ENCODE measurements at regions not wholly inside any gene's neighbourhood (a gene's known extent, or its start where the extent isn't known, plus 50 kb on each side); places are given as distances from the start of the nearest gene placed in this dataset.
"Not testable (repeated sequence)": the region's sequence is repeated elsewhere in the genome, so short reads cannot be mapped to it uniquely, and the experiment has no call there.

- not testable (repeated sequence) for H3K27ac ChIP-seq (ENCODE audit: insufficient read depth, low read length, poor library complexity, severe bottlenecking); H3K4me1 ChIP-seq (ENCODE audit: control insufficient read depth, insufficient read depth, low read length, poor library complexity, severe bottlenecking); H3K4me3 ChIP-seq (ENCODE audit: insufficient read depth, low read depth, low read length, poor library complexity, severe bottlenecking); H3K27me3 ChIP-seq (replicated peaks; ENCODE audit: control insufficient read depth, insufficient read depth, low read length, poor library complexity, severe bottlenecking); H3K36me3 ChIP-seq (ENCODE audit: control insufficient read depth, insufficient read depth, low read length); H3K9me3 ChIP-seq (ENCODE audit: control insufficient read depth, low read length); DNase-seq
Measured at GRCh38 chr12:76292891-76293290, 55.3 kb downstream of the BBS10 start.

DNA sequence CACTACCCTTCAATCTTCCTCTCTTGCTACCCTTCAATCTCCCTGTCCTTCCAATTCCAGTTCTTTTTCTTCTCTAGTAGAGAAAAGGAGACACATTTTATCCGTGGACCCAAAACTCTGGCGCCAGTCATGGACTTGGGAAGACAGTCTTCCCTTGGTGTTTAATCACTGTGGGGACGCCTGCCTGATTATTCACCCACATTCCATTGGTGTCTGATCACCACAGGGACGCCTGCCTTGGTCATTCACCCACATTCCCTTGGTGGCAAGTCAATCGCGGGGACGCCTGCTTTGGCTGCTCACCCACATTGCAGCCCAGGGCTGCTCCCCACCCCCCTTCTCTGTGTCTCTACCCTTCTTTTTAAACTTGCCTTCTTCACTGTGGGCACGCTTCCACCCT lies 55.9 kb downstream of the BBS10 start:
- H3K4me3 ChIP-seq (ENCODE audit: insufficient read depth, low read depth, low read length, poor library complexity, severe bottlenecking); H3K36me3 ChIP-seq (ENCODE audit: control insufficient read depth, insufficient read depth, low read length); H3K27ac ChIP-seq (ENCODE audit: insufficient read depth, low read length, poor library complexity, severe bottlenecking); H3K27me3 ChIP-seq (replicated peaks; ENCODE audit: control insufficient read depth, insufficient read depth, low read length, poor library complexity, severe bottlenecking); DNase-seq; H3K9me3 ChIP-seq (ENCODE audit: control insufficient read depth, low read length); H3K4me1 ChIP-seq (ENCODE audit: control insufficient read depth, insufficient read depth, low read length, poor library complexity, severe bottlenecking): not testable (repeated sequence)

GRCh38 chr12:76290963-76291859 lies 57.0 kb downstream of the BBS10 start:
- Histone ChIP-seq H3K9me3 (ENCODE audit: control insufficient read depth, low read length) (no peaks in the 10 kb centered on the region), H3K36me3 (ENCODE audit: control insufficient read depth, insufficient read depth, low read length) (no peaks in the 10 kb centered on the region), H3K4me1 (ENCODE audit: control insufficient read depth, insufficient read depth, low read length, poor library complexity, severe bottlenecking) (no peaks in the 10 kb centered on the region), H3K4me3 (ENCODE audit: insufficient read depth, low read depth, low read length, poor library complexity, severe bottlenecking) (no peak overlapping the region), H3K27ac (ENCODE audit: insufficient read depth, low read length, poor library complexity, severe bottlenecking) (no peak overlapping the region), H3K27me3 (replicated peaks; ENCODE audit: control insufficient read depth, insufficient read depth, low read length, poor library complexity, severe bottlenecking) (no peaks in the 10 kb centered on the region)
- DNase-seq: no peak

- Histone ChIP-seq H3K4me3 (ENCODE audit: insufficient read depth, low read depth, low read length, poor library complexity, severe bottlenecking) (no peak overlapping the region), H3K36me3 (ENCODE audit: control insufficient read depth, insufficient read depth, low read length) (no peaks in the 10 kb centered on the region), H3K4me1 (ENCODE audit: control insufficient read depth, insufficient read depth, low read length, poor library complexity, severe bottlenecking) (no peaks in the 10 kb centered on the region), H3K27ac (ENCODE audit: insufficient read depth, low read length, poor library complexity, severe bottlenecking) (no peak overlapping the region), H3K9me3 (ENCODE audit: control insufficient read depth, low read length) (no peaks in the 10 kb centered on the region), H3K27me3 (replicated peaks; ENCODE audit: control insufficient read depth, insufficient read depth, low read length, poor library complexity, severe bottlenecking) (no peaks in the 10 kb centered on the region)
- no peak for DNase-seq
Measured at GRCh38 chr12:76288218-76288617, 60.0 kb downstream of the BBS10 start.

DNA sequence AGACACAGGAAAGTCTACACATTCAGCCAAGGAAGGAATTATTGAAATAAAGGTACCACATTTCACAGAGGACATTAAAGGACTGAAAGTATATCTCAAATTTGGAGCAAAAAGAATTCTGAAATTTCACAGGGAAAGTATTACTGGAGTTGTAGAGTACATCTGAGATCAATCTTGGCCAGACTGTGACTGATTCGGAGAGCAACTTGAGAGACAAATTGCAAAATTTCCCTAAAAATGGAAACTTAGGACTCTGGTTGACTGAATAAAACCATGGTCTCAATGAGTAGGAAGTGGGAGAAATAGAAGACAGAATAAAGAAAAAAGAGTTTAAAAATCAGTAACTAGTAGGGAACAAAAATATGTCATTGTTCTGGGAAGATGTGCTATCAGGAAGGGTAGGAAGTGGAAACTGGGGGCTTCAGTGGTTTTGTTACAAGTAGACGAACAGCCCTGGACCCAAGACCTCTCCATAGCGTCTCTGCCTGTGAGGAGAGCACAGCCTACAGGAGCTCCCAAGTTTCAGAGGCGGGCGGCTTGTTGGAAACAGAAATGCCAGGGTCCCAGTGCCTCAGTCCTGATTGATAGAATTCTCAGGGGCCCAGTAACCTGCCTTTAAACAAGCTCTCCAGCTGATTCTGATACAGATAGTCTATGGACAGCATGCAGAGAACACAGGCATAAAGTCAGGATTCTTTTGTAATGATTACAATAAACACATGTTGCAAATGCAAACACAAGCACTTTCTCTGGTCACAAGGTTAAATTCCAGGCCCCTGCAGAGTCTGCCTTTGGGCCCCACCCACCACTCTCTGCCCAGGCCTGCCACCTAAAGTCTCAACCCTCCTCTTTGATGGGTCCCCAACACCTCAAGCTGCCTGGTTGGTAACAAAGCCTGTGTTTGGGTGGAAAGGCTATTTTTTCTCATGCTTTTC lies 63.1 kb downstream of the BBS10 start:
- H3K27ac ChIP-seq (ENCODE audit: insufficient read depth, low read length, poor library complexity, severe bottlenecking): no peak overlapping the region
- no peaks in the 10 kb centered on the region for H3K4me1 ChIP-seq (ENCODE audit: control insufficient read depth, insufficient read depth, low read length, poor library complexity, severe bottlenecking)
- H3K36me3 ChIP-seq (ENCODE audit: control insufficient read depth, insufficient read depth, low read length): no peaks in the 10 kb centered on the region
- no peaks in the 10 kb centered on the region for H3K9me3 ChIP-seq (ENCODE audit: control insufficient read depth, low read length)
- no peaks in the 10 kb centered on the region for H3K27me3 ChIP-seq (replicated peaks; ENCODE audit: control insufficient read depth, insufficient read depth, low read length, poor library complexity, severe bottlenecking)
- no peak for DNase-seq
- no peak overlapping the region for H3K4me3 ChIP-seq (ENCODE audit: insufficient read depth, low read depth, low read length, poor library complexity, severe bottlenecking)

DNA sequence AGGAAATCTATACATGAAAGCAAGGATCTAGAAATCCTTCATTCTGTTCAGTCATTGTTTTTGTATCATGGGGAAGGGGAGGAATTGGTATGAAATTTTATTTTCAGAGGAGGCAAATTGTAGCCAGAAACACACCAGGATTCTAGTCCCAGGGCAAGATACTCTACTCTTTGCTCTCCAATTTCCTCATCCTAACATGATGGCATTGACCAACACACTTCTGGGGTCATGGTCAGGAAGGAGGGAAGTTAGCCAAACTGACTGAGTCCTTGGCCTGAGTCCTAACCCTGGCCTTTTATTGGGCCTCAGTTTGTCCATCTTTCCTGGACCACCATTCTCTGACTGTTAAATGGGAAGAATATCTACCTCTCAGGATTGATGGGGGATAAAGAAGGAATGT lies 65.5 kb downstream of the BBS10 start:
- no peak overlapping the region for H3K27ac ChIP-seq (ENCODE audit: insufficient read depth, low read length, poor library complexity, severe bottlenecking)
- no peak overlapping the region for H3K4me3 ChIP-seq (ENCODE audit: insufficient read depth, low read depth, low read length, poor library complexity, severe bottlenecking)
- DNase-seq: no peak
- no peaks in the 10 kb centered on the region for H3K36me3 ChIP-seq (ENCODE audit: control insufficient read depth, insufficient read depth, low read length)
- H3K27me3 ChIP-seq (replicated peaks; ENCODE audit: control insufficient read depth, insufficient read depth, low read length, poor library complexity, severe bottlenecking): no peaks in the 10 kb centered on the region
- no peaks in the 10 kb centered on the region for H3K4me1 ChIP-seq (ENCODE audit: control insufficient read depth, insufficient read depth, low read length, poor library complexity, severe bottlenecking)
- H3K9me3 ChIP-seq (ENCODE audit: control insufficient read depth, low read length): no peaks in the 10 kb centered on the region

DNA sequence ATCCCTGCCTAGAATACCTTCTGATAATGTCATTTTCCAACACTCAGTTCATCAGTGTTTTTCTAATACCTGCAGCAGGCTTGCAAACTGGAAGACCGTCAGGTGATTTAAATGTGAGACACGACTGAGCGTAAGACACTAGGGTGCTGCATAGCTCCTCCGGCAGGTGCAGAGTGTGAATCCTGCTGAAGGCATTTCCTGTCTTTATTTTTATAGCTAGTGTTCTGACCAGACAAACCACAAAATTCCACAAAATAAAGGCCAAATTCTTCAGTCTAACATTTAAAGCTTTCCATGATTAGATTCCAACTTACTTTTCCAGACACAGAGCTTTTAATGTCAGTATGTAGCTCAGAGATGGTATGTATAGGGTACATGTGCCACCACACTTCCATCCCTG lies 70.7 kb downstream of the BBS10 start:
- no peak for DNase-seq
- no peaks in the 10 kb centered on the region for H3K9me3 ChIP-seq (ENCODE audit: control insufficient read depth, low read length)
- no peak overlapping the region for H3K27ac ChIP-seq (ENCODE audit: insufficient read depth, low read length, poor library complexity, severe bottlenecking)
- no peaks in the 10 kb centered on the region for H3K27me3 ChIP-seq (replicated peaks; ENCODE audit: control insufficient read depth, insufficient read depth, low read length, poor library complexity, severe bottlenecking)
- H3K4me3 ChIP-seq (ENCODE audit: insufficient read depth, low read depth, low read length, poor library complexity, severe bottlenecking): no peak overlapping the region
- no peaks in the 10 kb centered on the region for H3K4me1 ChIP-seq (ENCODE audit: control insufficient read depth, insufficient read depth, low read length, poor library complexity, severe bottlenecking)
- H3K36me3 ChIP-seq (ENCODE audit: control insufficient read depth, insufficient read depth, low read length): no peaks in the 10 kb centered on the region

DNA sequence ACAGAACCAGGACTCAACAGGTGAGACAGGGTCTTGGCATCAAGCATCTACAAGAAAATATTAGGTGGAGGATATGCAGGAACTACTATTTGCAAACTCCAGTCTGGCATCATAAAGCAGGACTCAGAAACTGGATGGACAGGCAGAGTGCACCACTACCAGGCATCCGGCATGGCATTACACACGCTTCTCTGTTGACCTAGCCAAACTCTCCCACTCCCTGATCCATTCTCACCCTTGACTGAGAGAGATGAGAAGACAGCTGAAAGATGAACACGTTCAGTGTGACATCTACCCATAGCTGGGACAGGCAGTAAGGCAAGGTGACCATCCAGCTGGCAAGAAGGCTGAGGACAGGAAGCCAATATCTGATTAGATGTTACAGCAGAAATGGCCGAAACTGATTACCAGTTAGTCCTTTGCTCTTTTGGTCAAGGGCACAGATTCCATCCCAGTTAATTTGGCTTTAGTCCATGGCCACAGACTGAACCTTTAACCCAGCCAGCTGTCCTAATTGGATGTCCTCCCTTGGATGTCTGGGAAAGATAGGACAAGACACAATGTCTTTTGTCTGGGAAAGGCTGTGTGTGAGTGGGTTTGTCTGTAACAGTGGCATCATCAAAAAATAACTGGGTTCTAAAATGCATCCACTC lies 71.6 kb downstream of the BBS10 start:
- no peak for DNase-seq
- H3K4me3 ChIP-seq (ENCODE audit: insufficient read depth, low read depth, low read length, poor library complexity, severe bottlenecking): no peak overlapping the region
- no peaks in the 10 kb centered on the region for H3K36me3 ChIP-seq (ENCODE audit: control insufficient read depth, insufficient read depth, low read length)
- H3K4me1 ChIP-seq (ENCODE audit: control insufficient read depth, insufficient read depth, low read length, poor library complexity, severe bottlenecking): no peaks in the 10 kb centered on the region
- H3K27me3 ChIP-seq (replicated peaks; ENCODE audit: control insufficient read depth, insufficient read depth, low read length, poor library complexity, severe bottlenecking): no peaks in the 10 kb centered on the region
- no peaks in the 10 kb centered on the region for H3K9me3 ChIP-seq (ENCODE audit: control insufficient read depth, low read length)
- no peak overlapping the region for H3K27ac ChIP-seq (ENCODE audit: insufficient read depth, low read length, poor library complexity, severe bottlenecking)

DNA sequence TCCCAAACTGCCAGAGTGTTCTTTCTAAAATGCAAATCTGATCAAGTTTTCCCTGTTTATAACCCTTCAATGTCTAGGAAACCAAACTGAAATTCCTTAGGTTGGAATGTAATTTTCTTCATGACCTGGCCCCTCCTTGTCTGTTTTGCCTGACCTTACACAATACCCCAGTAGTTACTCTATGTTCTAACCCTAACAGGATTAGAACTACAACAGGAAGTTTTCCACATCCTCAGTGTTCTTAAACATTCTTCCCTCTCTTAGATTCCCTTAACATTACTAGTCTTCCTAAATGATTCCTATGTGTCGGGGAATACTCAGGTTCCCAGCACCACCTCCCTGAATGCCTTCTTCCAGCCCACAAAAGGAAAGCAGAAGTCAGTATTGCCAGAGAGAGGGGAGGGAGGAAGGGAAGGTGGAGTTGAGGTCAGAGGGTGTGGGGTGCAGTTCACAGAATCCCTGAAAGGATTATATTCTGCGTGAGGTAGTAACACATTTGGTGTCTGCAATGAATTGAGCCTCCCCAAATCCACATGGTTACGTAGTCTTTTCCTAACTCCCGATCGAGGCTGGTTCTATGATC lies 72.6 kb downstream of the BBS10 start:
- H3K4me1 ChIP-seq (ENCODE audit: control insufficient read depth, insufficient read depth, low read length, poor library complexity, severe bottlenecking): no peaks in the 10 kb centered on the region
- no peak for DNase-seq
- no peaks in the 10 kb centered on the region for H3K36me3 ChIP-seq (ENCODE audit: control insufficient read depth, insufficient read depth, low read length)
- H3K27me3 ChIP-seq (replicated peaks; ENCODE audit: control insufficient read depth, insufficient read depth, low read length, poor library complexity, severe bottlenecking): no peaks in the 10 kb centered on the region
- H3K27ac ChIP-seq (ENCODE audit: insufficient read depth, low read length, poor library complexity, severe bottlenecking): no peak overlapping the region
- H3K4me3 ChIP-seq (ENCODE audit: insufficient read depth, low read depth, low read length, poor library complexity, severe bottlenecking): no peak overlapping the region
- H3K9me3 ChIP-seq (ENCODE audit: control insufficient read depth, low read length): no peaks in the 10 kb centered on the region
